Progenitor cell of endocrine pancreas (in vitro differentiated cells): ENCODE measurements at regions not wholly inside any gene's neighbourhood (a gene's known extent, or its start where the extent isn't known, plus 50 kb on each side); places are given as distances from the start of the nearest gene placed in this dataset.

Experiments used
- DNase-seq: peaks from one replicate; pipeline ENCODE4 v3.0.0; 2021; ENCODE audit warnings: low spot score; ENCODE audit not compliant: unreplicated experiment
- H3K27ac Mint-ChIP-seq: 2 replicates; pipeline ENCODE4 v1.8.0; 2021; ENCODE audit warnings: mild to moderate bottlenecking, moderate library complexity, mixed read lengths
- H3K27me3 Mint-ChIP-seq: 2 replicates; pipeline ENCODE4 v1.8.0; 2021; ENCODE audit warnings: mixed read lengths
- H3K36me3 Mint-ChIP-seq: 2 replicates; pipeline ENCODE4 v1.8.0; 2022; ENCODE audit warnings: mixed read lengths; ENCODE audit not compliant: insufficient read depth
- H3K4me1 Mint-ChIP-seq: 2 replicates; pipeline ENCODE4 v1.8.0; 2021; ENCODE audit warnings: low read depth, mixed read lengths
- H3K4me3 Mint-ChIP-seq: 2 replicates; pipeline ENCODE4 v1.8.0; 2021; ENCODE audit warnings: low read depth, mild to moderate bottlenecking, moderate library complexity, mixed read lengths
- H3K9me3 Mint-ChIP-seq: 2 replicates; pipeline ENCODE4 v1.8.0; 2021; ENCODE audit warnings: low read depth, mixed read lengths
- TF ChIP-seq, protein P1 (sequence below): fragments of 200-600 bp; sonication (generic); IDR thresholded peaks from one replicate; pipeline ENCODE4 v1.5.0; 2021; ENCODE audit warnings: antibody characterized with exemption, mild to moderate bottlenecking; ENCODE audit not compliant: unreplicated experiment

- Mint-ChIP-seq H3K27me3 (peaks cover 5% of the 10 kb centered on the region), H3K27ac (no peak overlapping the region), H3K36me3 (no peaks in the 10 kb centered on the region), H3K9me3 (peaks cover 6% of the 10 kb centered on the region), H3K4me3 (no peak overlapping the region), H3K4me1 (peaks cover 16% of the 10 kb centered on the region)
- TF ChIP-seq, protein P1, sequence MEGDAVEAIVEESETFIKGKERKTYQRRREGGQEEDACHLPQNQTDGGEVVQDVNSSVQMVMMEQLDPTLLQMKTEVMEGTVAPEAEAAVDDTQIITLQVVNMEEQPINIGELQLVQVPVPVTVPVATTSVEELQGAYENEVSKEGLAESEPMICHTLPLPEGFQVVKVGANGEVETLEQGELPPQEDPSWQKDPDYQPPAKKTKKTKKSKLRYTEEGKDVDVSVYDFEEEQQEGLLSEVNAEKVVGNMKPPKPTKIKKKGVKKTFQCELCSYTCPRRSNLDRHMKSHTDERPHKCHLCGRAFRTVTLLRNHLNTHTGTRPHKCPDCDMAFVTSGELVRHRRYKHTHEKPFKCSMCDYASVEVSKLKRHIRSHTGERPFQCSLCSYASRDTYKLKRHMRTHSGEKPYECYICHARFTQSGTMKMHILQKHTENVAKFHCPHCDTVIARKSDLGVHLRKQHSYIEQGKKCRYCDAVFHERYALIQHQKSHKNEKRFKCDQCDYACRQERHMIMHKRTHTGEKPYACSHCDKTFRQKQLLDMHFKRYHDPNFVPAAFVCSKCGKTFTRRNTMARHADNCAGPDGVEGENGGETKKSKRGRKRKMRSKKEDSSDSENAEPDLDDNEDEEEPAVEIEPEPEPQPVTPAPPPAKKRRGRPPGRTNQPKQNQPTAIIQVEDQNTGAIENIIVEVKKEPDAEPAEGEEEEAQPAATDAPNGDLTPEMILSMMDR: no peak
- no peak for DNase-seq
These were observed 178.8 kb upstream of the FRMD6 start for GRCh38 chr14:51472881-51473280.

DNA sequence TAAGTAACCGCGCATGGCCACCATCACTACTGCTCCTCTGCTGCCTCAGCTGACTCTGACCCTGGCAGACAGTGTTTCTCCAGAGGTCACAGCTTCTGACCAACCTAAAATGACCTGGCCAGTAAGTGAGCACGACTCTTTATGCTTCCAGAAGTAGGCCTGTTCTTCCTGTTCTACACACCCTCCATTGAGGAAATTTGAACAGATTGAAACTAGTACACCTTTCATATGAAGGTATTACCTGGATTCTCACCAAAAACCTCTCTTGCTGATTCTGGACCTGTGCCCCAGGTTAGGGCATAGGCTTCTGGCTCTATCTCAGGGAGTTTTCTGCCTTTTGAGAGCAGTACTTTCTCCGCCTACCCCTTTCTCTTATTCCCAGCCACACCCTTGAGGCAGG is 178.4 kb upstream of the FRMD6 start:
- Mint-ChIP-seq H3K4me3 (no peak overlapping the region), H3K9me3 (peaks cover 6% of the 10 kb centered on the region), H3K27me3 (peaks cover 5% of the 10 kb centered on the region), H3K36me3 (no peaks in the 10 kb centered on the region), H3K4me1 (peaks cover 16% of the 10 kb centered on the region), H3K27ac (no peak overlapping the region)
- DNase-seq: no peak
- TF ChIP-seq, protein P1: no peak

DNA sequence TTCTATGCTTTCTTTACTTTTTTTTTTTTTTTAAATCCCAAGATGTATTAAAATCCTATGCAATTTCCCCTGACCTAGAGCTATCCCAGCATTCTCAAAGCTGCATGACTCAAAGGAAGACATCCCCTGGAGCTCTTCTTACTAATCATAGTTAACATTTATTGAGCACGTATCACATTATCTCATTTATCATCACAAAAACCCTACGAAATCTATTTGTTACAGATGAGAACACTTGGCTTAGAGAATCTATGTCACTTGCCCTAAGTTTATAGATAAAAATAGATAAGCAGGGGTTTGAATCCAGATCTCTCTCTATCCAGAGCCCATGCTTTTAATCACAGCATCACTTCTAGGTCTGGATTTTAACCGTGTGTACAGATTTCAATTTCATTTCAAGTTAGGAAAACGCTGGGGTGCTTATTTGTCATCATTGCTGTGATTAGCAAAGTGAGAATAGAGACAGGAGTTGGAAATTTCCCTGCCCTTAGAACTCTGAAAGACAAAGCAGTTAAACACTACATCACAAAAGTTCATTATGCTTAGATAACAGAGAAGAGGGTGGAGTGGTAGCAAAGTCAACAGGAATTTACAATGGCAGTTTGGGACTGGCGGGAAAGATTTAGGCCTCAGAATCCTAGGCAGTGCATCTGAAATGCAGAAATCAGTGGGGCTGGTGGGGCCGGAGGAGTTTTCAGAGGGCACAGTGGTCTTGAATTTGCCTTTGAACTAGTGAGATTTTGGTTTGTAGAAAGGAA is 177.7 kb upstream of the FRMD6 start:
- no peak overlapping the region for H3K27ac Mint-ChIP-seq
- DNase-seq: no peak
- peaks cover 5% of the 10 kb centered on the region for H3K27me3 Mint-ChIP-seq
- peaks cover 6% of the 10 kb centered on the region for H3K9me3 Mint-ChIP-seq
- peaks cover 16% of the 10 kb centered on the region for H3K4me1 Mint-ChIP-seq
- H3K36me3 Mint-ChIP-seq: no peaks in the 10 kb centered on the region
- no peak overlapping the region for H3K4me3 Mint-ChIP-seq
- TF ChIP-seq, protein P1: no peak

- no peaks in the 10 kb centered on the region for H3K36me3 Mint-ChIP-seq
- H3K27me3 Mint-ChIP-seq: peaks cover 5% of the 10 kb centered on the region
- no peak overlapping the region for H3K4me3 Mint-ChIP-seq
- DNase-seq: no peak
- peaks cover 16% of the 10 kb centered on the region for H3K4me1 Mint-ChIP-seq
- TF ChIP-seq, protein P1: no peak
- H3K27ac Mint-ChIP-seq: no peak overlapping the region
- peaks cover 3% of the 10 kb centered on the region for H3K9me3 Mint-ChIP-seq
These were observed 176.9 kb upstream of the FRMD6 start for GRCh38 chr14:51474854-51475253.

GRCh38 chr14:51478175-51478621 is 173.5 kb upstream of the FRMD6 start:
- H3K4me3 Mint-ChIP-seq: no peak overlapping the region
- no peaks in the 10 kb centered on the region for H3K36me3 Mint-ChIP-seq
- no peak overlapping the region for H3K27ac Mint-ChIP-seq
- H3K27me3 Mint-ChIP-seq: peaks cover 5% of the 10 kb centered on the region
- peaks cover 12% of the 10 kb centered on the region for H3K4me1 Mint-ChIP-seq
- no peak for DNase-seq
- H3K9me3 Mint-ChIP-seq: no peaks in the 10 kb centered on the region
- TF ChIP-seq, protein P1: no peak
